Muscle of leg (tissue), 3 donors: ENCODE measurements at regions not wholly inside any gene's neighbourhood (a gene's known extent, or its start where the extent isn't known, plus 50 kb on each side); places are given as distances from the start of the nearest gene placed in this dataset.
A peak's percentile ranks its signal among the peaks of the same experiment; 100 is the strongest.

Experiments used
- DNase-seq: peaks from one replicate; pipeline ENCODE4 v3.0.0; 2013
- H3K27ac ChIP-seq: one replicate; pipeline ENCODE4 v1.5.1; 2013; ENCODE audit warnings: mild to moderate bottlenecking, low read length, control low read depth
- H3K27me3 ChIP-seq: one replicate; pipeline ENCODE4 v1.6.1; 2013; ENCODE audit warnings: low read length; ENCODE audit not compliant: control insufficient read depth, insufficient read depth
- H3K36me3 ChIP-seq: one replicate; pipeline ENCODE4 v1.6.1; 2013; ENCODE audit warnings: low read length; ENCODE audit not compliant: control insufficient read depth, insufficient read depth
- H3K4me1 ChIP-seq: one replicate; pipeline ENCODE4 v1.6.1; 2013; ENCODE audit warnings: low read length; ENCODE audit not compliant: control insufficient read depth, insufficient read depth
- H3K4me3 ChIP-seq: one replicate; pipeline ENCODE4 v1.5.1; 2013; ENCODE audit warnings: low read length, control low read depth
- H3K9me3 ChIP-seq: replicated peaks from 2 replicates; pipeline ENCODE4 v1.6.1; 2013; ENCODE audit warnings: low read depth, low read length; ENCODE audit not compliant: control insufficient read depth
- WGBS: methylation state at CpG from one replicate; pipeline ENCODE4 v1.1.5; 2013; ENCODE audit warnings: missing lambda C conversion rate; ENCODE audit not compliant: insufficient coverage; 5-methylcytosine and 5-hydroxymethylcytosine counted together

GRCh38 chr2:157024129-157024528, 233.4 kb upstream of the GALNT5 start:
- WGBS: 78% methylated on average over 4 of the region's 5 CpGs
- Histone ChIP-seq H3K4me3 (no peak overlapping the region), H3K36me3 (no peaks in the 10 kb centered on the region)

GRCh38 chr2:157032017-157032416, 225.5 kb upstream of the GALNT5 start:
- no CpG with 5 or more reads among the region's 2 CpGs for WGBS
- DNase-seq: peak; percentile 57
- no peaks in the 10 kb centered on the region for H3K9me3 ChIP-seq
- H3K27ac ChIP-seq: no peak overlapping the region
- H3K4me3 ChIP-seq: no peak overlapping the region
- H3K36me3 ChIP-seq: no peaks in the 10 kb centered on the region
- no peaks in the 10 kb centered on the region for H3K4me1 ChIP-seq
- H3K27me3 ChIP-seq: no peaks in the 10 kb centered on the region

More at GRCh38 chr2:157024129-157024528, 233.4 kb upstream of the GALNT5 start:
- H3K4me1 ChIP-seq: no peaks in the 10 kb centered on the region
- no peaks in the 10 kb centered on the region for H3K27me3 ChIP-seq
- H3K27ac ChIP-seq: no peak overlapping the region
- no peaks in the 10 kb centered on the region for H3K9me3 ChIP-seq
- no peak for DNase-seq

GRCh38 chr2:157036726-157037125, 220.8 kb upstream of the GALNT5 start:
- no peak overlapping the region for H3K27ac ChIP-seq
- no peak for DNase-seq
- H3K27me3 ChIP-seq: no peaks in the 10 kb centered on the region
- H3K4me1 ChIP-seq: no peaks in the 10 kb centered on the region
- no peak overlapping the region for H3K4me3 ChIP-seq
- no peaks in the 10 kb centered on the region for H3K9me3 ChIP-seq
- 100% methylated on average over 1 of the region's 2 CpGs for WGBS
- H3K36me3 ChIP-seq: no peaks in the 10 kb centered on the region

GRCh38 chr2:157043786-157044185, 213.7 kb upstream of the GALNT5 start:
- Histone ChIP-seq H3K36me3 (no peaks in the 10 kb centered on the region), H3K9me3 (no peaks in the 10 kb centered on the region), H3K4me1 (no peaks in the 10 kb centered on the region), H3K4me3 (no peak overlapping the region), H3K27ac (no peak overlapping the region), H3K27me3 (no peaks in the 10 kb centered on the region)
- DNase-seq: no peak
- WGBS: no CpG with 5 or more reads among the region's 1 CpG

- Histone ChIP-seq H3K9me3 (no peaks in the 10 kb centered on the region), H3K36me3 (no peaks in the 10 kb centered on the region), H3K4me3 (no peak overlapping the region), H3K4me1 (no peaks in the 10 kb centered on the region), H3K27me3 (no peaks in the 10 kb centered on the region), H3K27ac (no peak overlapping the region)
- no CpG with 5 or more reads among the region's 1 CpG for whole genome bisulfite sequencing
- no peak for DNase-seq
Measured at GRCh38 chr2:157046396-157046795, 211.1 kb upstream of the GALNT5 start.

- DNase-seq: no peak
- no peaks in the 10 kb centered on the region for H3K4me1 ChIP-seq
Measured at GRCh38 chr2:157052685-157053224, 204.8 kb upstream of the GALNT5 start.

GRCh38 chr2:157053876-157054275, 203.6 kb upstream of the GALNT5 start:
- Histone ChIP-seq H3K27me3 (no peaks in the 10 kb centered on the region), H3K4me1 (no peaks in the 10 kb centered on the region), H3K36me3 (no peaks in the 10 kb centered on the region), H3K9me3 (no peaks in the 10 kb centered on the region), H3K27ac (no peak overlapping the region), H3K4me3 (no peak overlapping the region)
- no peak for DNase-seq
- WGBS: no CpG with 5 or more reads among the region's 1 CpG

More at GRCh38 chr2:157052685-157053224, 204.8 kb upstream of the GALNT5 start:
- H3K4me3 ChIP-seq: no peak overlapping the region
- H3K27me3 ChIP-seq: no peaks in the 10 kb centered on the region
- H3K27ac ChIP-seq: no peak overlapping the region
- 80% methylated on average over 2 of the region's 5 CpGs for WGBS
- H3K9me3 ChIP-seq: no peaks in the 10 kb centered on the region
- no peaks in the 10 kb centered on the region for H3K36me3 ChIP-seq

GRCh38 chr2:157055660-157056199, 201.8 kb upstream of the GALNT5 start:
- Histone ChIP-seq H3K27me3 (no peaks in the 10 kb centered on the region), H3K36me3 (no peaks in the 10 kb centered on the region), H3K4me3 (no peak overlapping the region), H3K27ac (no peak overlapping the region), H3K4me1 (no peaks in the 10 kb centered on the region), H3K9me3 (no peaks in the 10 kb centered on the region)
- WGBS: no CpG with 5 or more reads among the region's 2 CpGs
- peak; percentile 26 for DNase-seq

- peak; percentile 14 for DNase-seq
- H3K27ac ChIP-seq: no peak overlapping the region
- WGBS: no CpG with 5 or more reads among the region's 1 CpG
Measured at GRCh38 chr2:157056200-157056676, 201.3 kb upstream of the GALNT5 start.

GRCh38 chr2:157058161-157058560, 199.3 kb upstream of the GALNT5 start:
- no peaks in the 10 kb centered on the region for H3K27me3 ChIP-seq
- H3K4me3 ChIP-seq: no peak overlapping the region
- H3K9me3 ChIP-seq: no peaks in the 10 kb centered on the region
- H3K36me3 ChIP-seq: no peaks in the 10 kb centered on the region
- H3K27ac ChIP-seq: no peak overlapping the region
- no peak for DNase-seq
- 80% methylated on average over 2 of the region's 2 CpGs for WGBS
- H3K4me1 ChIP-seq: no peaks in the 10 kb centered on the region

More at GRCh38 chr2:157056200-157056676, 201.3 kb upstream of the GALNT5 start:
- H3K27me3 ChIP-seq: no peaks in the 10 kb centered on the region
- H3K9me3 ChIP-seq: no peaks in the 10 kb centered on the region
- no peaks in the 10 kb centered on the region for H3K4me1 ChIP-seq
- no peaks in the 10 kb centered on the region for H3K36me3 ChIP-seq
- H3K4me3 ChIP-seq: no peak overlapping the region
